ENCODE measurements at regions not wholly inside any gene's neighbourhood (a gene's known extent, or its start where the extent isn't known, plus 50 kb on each side); places are given as distances from the start of the nearest gene placed in this dataset.
"Not testable (repeated sequence)": the region's sequence is repeated elsewhere in the genome, so short reads cannot be mapped to it uniquely, and the experiment has no call there.

- ChIA-PET POLR2A (ENCODE audit: low non-redundant PET) (no interaction called here), CTCF (interaction anchor here (0.6 to 1.5 kb wide), 2 partner anchors 20 to 27 kb away, joined by 3 to 4 read pairs; no protein-coding TSS in a partner anchor)
- no peak for TF ChIP-seq CTCF (conservative IDR thresholded peaks at IDR 0.05; ENCODE audit: low read depth)
- DNase-seq (ENCODE audit: low spot score), result no peak
- H3K27ac ChIP-seq, result no peak overlapping the region
Observed at GRCh38 chr5:152170350-152170749, 234.7 kb downstream of the NMUR2 start.

DNA sequence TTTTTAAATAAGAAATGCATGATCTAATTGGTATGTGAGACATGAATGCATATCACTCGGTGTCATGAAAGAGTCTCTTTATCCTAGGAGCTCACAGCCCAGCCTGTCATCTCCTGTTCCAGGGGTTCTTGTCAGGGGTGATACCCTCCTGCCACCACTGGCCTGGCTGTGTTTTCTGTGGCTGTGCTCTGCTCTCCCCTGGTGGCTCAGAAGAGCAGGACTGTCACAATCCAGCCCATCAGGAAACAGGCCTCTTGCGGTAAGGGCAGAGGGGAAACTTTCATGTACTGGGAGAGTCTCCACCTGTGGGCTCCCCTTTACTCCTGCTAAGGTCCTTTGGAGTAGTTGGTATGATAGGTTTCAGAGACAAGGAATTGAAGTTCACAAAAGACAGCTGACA, 240.2 kb upstream of the GLRA1 start:
- TF ChIP-seq CTCF (conservative IDR thresholded peaks at IDR 0.05; ENCODE audit: low read depth), result no peak
- H3K27ac ChIP-seq, result no peak overlapping the region
- CTCF ChIA-PET, result interaction anchor here (0.6 to 1.7 kb wide), 3 partner anchors 22 to 1580 kb away, joined by 3 to 4 read pairs (median 4); no protein-coding TSS in a partner anchor
- no peak for DNase-seq (ENCODE audit: low spot score)
- POLR2A ChIA-PET (ENCODE audit: low non-redundant PET), result no interaction called here

GRCh38 chr5:152159894-152160293, 235.2 kb upstream of the GLRA1 start:
- POLR2A ChIA-PET (ENCODE audit: low non-redundant PET), result not testable (repeated sequence)

GRCh38 chr5:152154452-152154851, 229.8 kb upstream of the GLRA1 start:
- DNase-seq (ENCODE audit: low spot score); POLR2A ChIA-PET (ENCODE audit: low non-redundant PET); H3K27ac ChIP-seq: not testable (repeated sequence)
- CTCF ChIA-PET, result interaction anchor here (1.2 kb wide), 1 partner anchor 11 kb away, joined by 5 read pairs; no protein-coding TSS in a partner anchor

More at GRCh38 chr5:152159894-152160293, 235.2 kb upstream of the GLRA1 start:
- CTCF ChIA-PET, result interaction anchor here (0.6 to 1.6 kb wide), 2 partner anchors 17 to 173 kb away, joined by 4 read pairs; no protein-coding TSS in a partner anchor
- not testable (repeated sequence) for DNase-seq (ENCODE audit: low spot score); H3K27ac ChIP-seq

- DNase-seq (ENCODE audit: low spot score), result no peak
- ChIA-PET CTCF (no interaction called here), POLR2A (ENCODE audit: low non-redundant PET) (no interaction called here)
- no peak overlapping the region for H3K27ac ChIP-seq
- TF ChIP-seq CTCF (conservative IDR thresholded peaks at IDR 0.05; ENCODE audit: low read depth), result no peak
Observed at GRCh38 chr5:152151940-152152339, 227.3 kb upstream of the GLRA1 start.

- no peak overlapping the region for H3K27ac ChIP-seq
- CTCF ChIA-PET, result no interaction called here
- no peak for TF ChIP-seq CTCF (conservative IDR thresholded peaks at IDR 0.05; ENCODE audit: low read depth)
- POLR2A ChIA-PET (ENCODE audit: low non-redundant PET), result no interaction called here
- no peak for DNase-seq (ENCODE audit: low spot score)
Observed at GRCh38 chr5:152151113-152151512, 226.5 kb upstream of the GLRA1 start.

- no peak for TF ChIP-seq CTCF (conservative IDR thresholded peaks at IDR 0.05; ENCODE audit: low read depth)
- no peak for DNase-seq (ENCODE audit: low spot score)
- H3K27ac ChIP-seq, result no peak overlapping the region
- ChIA-PET POLR2A (ENCODE audit: low non-redundant PET) (no interaction called here), CTCF (interaction anchor here (0.7 kb wide), 1 partner anchor 340 kb away, joined by 3 read pairs; no protein-coding TSS in a partner anchor)
Observed at GRCh38 chr5:152147286-152147685, 222.6 kb upstream of the GLRA1 start.

GRCh38 chr5:152146566-152146965, 221.9 kb upstream of the GLRA1 start:
- no peak for TF ChIP-seq CTCF (conservative IDR thresholded peaks at IDR 0.05; ENCODE audit: low read depth)
- no peak for DNase-seq (ENCODE audit: low spot score)
- ChIA-PET CTCF (interaction anchor here (0.6 kb wide), 1 partner anchor 1111 kb away, joined by 3 read pairs; no protein-coding TSS in a partner anchor), POLR2A (ENCODE audit: low non-redundant PET) (no interaction called here)
- H3K27ac ChIP-seq, result no peak overlapping the region
